Neural progenitor cell (in vitro differentiated cells): ENCODE measurements at regions not wholly inside any gene's neighbourhood (a gene's known extent, or its start where the extent isn't known, plus 50 kb on each side); places are given as distances from the start of the nearest gene placed in this dataset.

ENCODE experiments used
- DNase-seq: peaks from one replicate; pipeline ENCODE4 v3.0.0-alpha.2; 2016; ENCODE audit warnings: low spot score
- H2AFZ ChIP-seq: fragments of 200-600 bp; sonication (generic); replicated peaks from 2 replicates; pipeline ENCODE4 v1.6.1; 2016; ENCODE audit warnings: antibody characterized with exemption
- H3F3A ChIP-seq: fragments of 200-600 bp; sonication (generic); 2 replicates; pipeline ENCODE4 v1.6.1; 2016; ENCODE audit warnings: antibody characterized with exemption, low read depth
- H3K27ac ChIP-seq: fragments of 200-600 bp; sonication (generic); 2 replicates; pipeline ENCODE4 v1.5.1; 2016; ENCODE audit warnings: mild to moderate bottlenecking
- H3K27me3 ChIP-seq: fragments of 200-600 bp; sonication (generic); 2 replicates; pipeline ENCODE4 v1.6.1; 2016; ENCODE audit warnings: mild to moderate bottlenecking, moderate library complexity
- H3K36me3 ChIP-seq: fragments of 200-600 bp; sonication (generic); 2 replicates; pipeline ENCODE4 v1.5.1; 2016
- H3K4me1 ChIP-seq: fragments of 200-600 bp; sonication (generic); 2 replicates; pipeline ENCODE4 v1.6.1; 2016; ENCODE audit warnings: mixed run types
- H3K4me2 ChIP-seq: fragments of 200-600 bp; sonication (generic); 2 replicates; pipeline ENCODE4 v1.6.1; 2016
- H3K4me3 ChIP-seq: fragments of 200-600 bp; sonication (generic); 2 replicates; pipeline ENCODE4 v1.5.1; 2016
- H3K79me2 ChIP-seq: fragments of 200-600 bp; sonication (generic); 2 replicates; pipeline ENCODE4 v1.6.1; 2016; ENCODE audit warnings: low read depth
- H3K9ac ChIP-seq: fragments of 200-600 bp; sonication (generic); 2 replicates; pipeline ENCODE4 v1.6.1; 2016
- H3K9me3 ChIP-seq: fragments of 200-600 bp; sonication (generic); 2 replicates; pipeline ENCODE4 v1.5.1; 2016; ENCODE audit warnings: low read depth
- H4K20me1 ChIP-seq: fragments of 200-600 bp; sonication (generic); 2 replicates; pipeline ENCODE4 v1.6.1; 2016; ENCODE audit warnings: low read depth
- H3K27ac Mint-ChIP-seq: 3 replicates; pipeline ENCODE4 v1.8.0; 2021; ENCODE audit warnings: mixed read lengths
- H3K27me3 Mint-ChIP-seq: 2 replicates; pipeline ENCODE4 v1.8.0; 2022; ENCODE audit warnings: low read depth, mild to moderate bottlenecking, inconsistent platforms, moderate library complexity, mixed read lengths; ENCODE audit not compliant: insufficient read depth
- H3K36me3 Mint-ChIP-seq: 3 replicates; pipeline ENCODE4 v1.8.0; 2021; ENCODE audit warnings: mixed read lengths
- H3K4me1 Mint-ChIP-seq: 3 replicates; pipeline ENCODE4 v1.8.0; 2021; ENCODE audit warnings: mixed read lengths
- H3K4me3 Mint-ChIP-seq: 3 replicates; pipeline ENCODE4 v1.8.0; 2021; ENCODE audit warnings: mild to moderate bottlenecking, moderate library complexity, mixed read lengths
- H3K9me3 Mint-ChIP-seq: 3 replicates; pipeline ENCODE4 v1.8.0; 2020; ENCODE audit warnings: mixed read lengths
- CTCF ChIP-seq: fragments of 200-600 bp; sonication (generic); IDR thresholded peaks from 2 replicates; pipeline ENCODE4 v1.5.1; 2017; ENCODE audit warnings: antibody characterized with exemption, mild to moderate bottlenecking
- EZH2 ChIP-seq: fragments of 200-600 bp; sonication (generic); IDR thresholded peaks from 2 replicates; pipeline ENCODE4 v1.6.1; 2017; ENCODE audit warnings: antibody characterized with exemption, mild to moderate bottlenecking, moderate library complexity
- EZH2phosphoT487 ChIP-seq: fragments of 200-600 bp; sonication (generic); IDR thresholded peaks from 2 replicates; pipeline ENCODE4 v1.6.1; 2017; ENCODE audit warnings: antibody characterized with exemption

GRCh38 chr3:117735481-117736101 is 1026.0 kb downstream of the TUSC7 start:
- no peak overlapping the region for H3K4me3 Mint-ChIP-seq
- Histone ChIP-seq H2AFZ (no peak overlapping the region), H3K79me2 (no peaks in the 10 kb centered on the region), H3K9me3 (no peaks in the 10 kb centered on the region), H3K9ac (no peak overlapping the region), H3K4me3 (no peak overlapping the region), H4K20me1 (no peaks in the 10 kb centered on the region), H3F3A (no peaks in the 10 kb centered on the region), H3K27me3 (no peaks in the 10 kb centered on the region), H3K4me1 (no peaks in the 10 kb centered on the region), H3K4me2 (no peak overlapping the region), H3K27ac (no peak overlapping the region), H3K36me3 (no peaks in the 10 kb centered on the region)
- TF ChIP-seq EZH2: no peak
- TF ChIP-seq CTCF: no peak
- TF ChIP-seq EZH2phosphoT487: no peak
- no peak overlapping the region for H3K27ac Mint-ChIP-seq
- no peaks in the 10 kb centered on the region for H3K27me3 Mint-ChIP-seq
- H3K4me1 Mint-ChIP-seq: peaks cover 13% of the 10 kb centered on the region
- no peaks in the 10 kb centered on the region for H3K36me3 Mint-ChIP-seq
- no peaks in the 10 kb centered on the region for H3K9me3 Mint-ChIP-seq
- no peak for DNase-seq

DNA sequence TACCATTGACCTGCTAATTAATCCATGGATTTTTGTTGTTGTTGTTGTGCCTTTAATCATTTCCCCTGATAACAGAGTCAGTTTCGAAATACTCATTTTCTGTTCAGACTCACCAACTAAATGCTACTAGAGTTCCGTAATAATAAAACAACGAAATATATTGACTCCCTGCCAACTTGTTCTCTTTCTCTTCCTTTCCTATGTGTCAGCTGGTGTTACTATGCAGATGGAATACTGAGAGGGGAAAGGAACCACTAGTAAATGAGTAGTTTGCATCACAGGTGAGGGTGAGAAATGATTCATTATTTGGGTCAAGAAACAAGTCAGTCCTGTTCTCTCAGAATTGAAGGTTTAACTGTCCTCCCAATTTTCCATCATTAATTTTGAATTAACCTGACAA is 1027.3 kb downstream of the TUSC7 start:
- no peak overlapping the region for H3K9ac ChIP-seq
- no peaks in the 10 kb centered on the region for H3K79me2 ChIP-seq
- H3K4me3 ChIP-seq: no peak overlapping the region
- TF ChIP-seq EZH2 (no peak), EZH2phosphoT487 (no peak), CTCF (no peak)
- Mint-ChIP-seq H3K4me3 (no peak overlapping the region), H3K4me1 (peaks cover 13% of the 10 kb centered on the region), H3K27ac (no peak overlapping the region), H3K9me3 (no peaks in the 10 kb centered on the region), H3K36me3 (no peaks in the 10 kb centered on the region), H3K27me3 (no peaks in the 10 kb centered on the region)
- H3K9me3 ChIP-seq: no peaks in the 10 kb centered on the region
- no peak for DNase-seq
- no peak overlapping the region for H2AFZ ChIP-seq
- H3K36me3 ChIP-seq: no peaks in the 10 kb centered on the region
- H3K4me1 ChIP-seq: no peaks in the 10 kb centered on the region
- no peak overlapping the region for H3K27ac ChIP-seq
- no peaks in the 10 kb centered on the region for H4K20me1 ChIP-seq
- H3F3A ChIP-seq: no peaks in the 10 kb centered on the region
- no peak overlapping the region for H3K4me2 ChIP-seq
- no peaks in the 10 kb centered on the region for H3K27me3 ChIP-seq

DNA sequence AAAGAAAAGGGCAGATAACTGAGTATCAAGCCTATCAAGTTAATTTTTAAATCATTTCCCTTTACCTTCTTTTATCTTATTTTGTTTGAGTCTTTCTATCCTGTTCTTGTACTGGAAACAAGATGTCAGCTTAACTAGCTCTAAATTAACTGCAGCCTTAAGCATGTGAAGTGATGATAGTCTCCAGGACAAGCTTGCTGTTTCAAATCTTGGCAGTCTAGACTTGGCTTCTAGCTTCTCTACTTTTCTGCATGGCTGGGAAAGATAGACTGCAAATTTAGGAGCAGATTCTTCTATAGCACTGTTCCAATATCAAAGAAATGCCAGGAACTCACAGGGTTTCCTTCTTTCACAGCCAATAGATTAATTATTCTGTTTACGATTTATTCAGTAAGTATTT is 1034.4 kb downstream of the TUSC7 start:
- Mint-ChIP-seq H3K36me3 (no peaks in the 10 kb centered on the region), H3K4me1 (no peaks in the 10 kb centered on the region), H3K4me3 (no peak overlapping the region), H3K9me3 (no peaks in the 10 kb centered on the region), H3K27ac (no peak overlapping the region), H3K27me3 (peaks cover 2% of the 10 kb centered on the region)
- H3K36me3 ChIP-seq: no peaks in the 10 kb centered on the region
- H3K4me1 ChIP-seq: no peaks in the 10 kb centered on the region
- no peaks in the 10 kb centered on the region for H3F3A ChIP-seq
- no peak overlapping the region for H3K9ac ChIP-seq
- no peaks in the 10 kb centered on the region for H4K20me1 ChIP-seq
- no peak overlapping the region for H2AFZ ChIP-seq
- H3K27ac ChIP-seq: no peak overlapping the region
- no peak overlapping the region for H3K4me3 ChIP-seq
- H3K27me3 ChIP-seq: no peaks in the 10 kb centered on the region
- H3K79me2 ChIP-seq: no peaks in the 10 kb centered on the region
- TF ChIP-seq EZH2 (no peak), CTCF (no peak), EZH2phosphoT487 (no peak)
- H3K4me2 ChIP-seq: no peak overlapping the region
- no peaks in the 10 kb centered on the region for H3K9me3 ChIP-seq
- no peak for DNase-seq
